ENCODE measurements at regions not wholly inside any gene's neighbourhood (a gene's known extent, or its start where the extent isn't known, plus 50 kb on each side); places are given as distances from the start of the nearest gene placed in this dataset.

- no peaks in the 10 kb centered on the region for H3K36me3 ChIP-seq (ENCODE audit: insufficient read depth)
- H3K4me3 ChIP-seq (IDR thresholded peaks at IDR 0.05; ENCODE audit: insufficient read depth, low read depth, low read length), result no peak overlapping the region
- no peak overlapping the region for H3K9ac ChIP-seq
- no peaks in the 10 kb centered on the region for H3K27me3 ChIP-seq (ENCODE audit: insufficient read depth, low read depth)
- no peaks in the 10 kb centered on the region for H4K20me1 ChIP-seq (ENCODE audit: insufficient read depth)
- H3K27ac ChIP-seq, result no peak overlapping the region
- no peak for TF ChIP-seq CTCF (conservative IDR thresholded peaks at IDR 0.05; ENCODE audit: low read depth, low read length)
- no peak overlapping the region for H2AFZ ChIP-seq (ENCODE audit: low read depth)
- H3K4me1 ChIP-seq (ENCODE audit: low read depth, poor library complexity, severe bottlenecking), result no peaks in the 10 kb centered on the region
- no peak overlapping the region for H3K4me2 ChIP-seq
- no peaks in the 10 kb centered on the region for H3K79me2 ChIP-seq (ENCODE audit: insufficient read depth, low read depth)
These were observed 249.7 kb upstream of the IRX4 start for GRCh38 chr5:2132497-2132847.

DNA sequence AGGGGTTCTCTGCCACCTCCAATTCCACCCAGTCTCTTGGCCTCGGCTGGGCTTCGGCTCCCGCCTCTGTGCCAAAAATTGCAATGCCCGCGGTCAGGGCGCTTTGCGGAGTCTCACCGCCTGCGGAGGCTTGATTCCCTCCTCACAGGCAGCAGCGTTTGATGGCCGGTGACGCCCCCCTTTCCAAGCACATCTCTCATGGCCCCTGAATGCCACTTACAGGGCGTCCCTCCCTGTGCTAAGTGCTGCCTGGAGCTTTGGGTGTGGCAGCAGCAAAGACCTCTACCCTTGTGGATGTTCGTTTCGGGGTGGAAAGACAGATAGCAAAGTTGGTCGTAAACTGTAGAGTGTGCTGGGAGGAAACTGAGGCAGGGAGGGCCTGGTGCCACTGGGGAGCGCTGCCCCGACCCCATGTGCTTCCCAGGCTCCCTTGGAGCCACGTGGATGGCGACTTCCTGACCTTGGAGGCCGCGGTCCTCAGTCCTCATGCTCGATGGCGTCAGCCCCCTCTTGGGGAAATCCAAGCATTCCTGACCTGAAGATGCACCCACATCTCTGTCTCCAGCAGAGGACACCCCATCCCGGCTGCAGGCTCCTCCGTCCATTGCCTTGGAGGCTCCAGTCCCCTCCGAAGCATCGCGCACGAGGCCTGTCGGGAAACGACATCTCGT lies 249.2 kb upstream of the IRX4 start:
- no peak overlapping the region for H2AFZ ChIP-seq (ENCODE audit: low read depth)
- H3K79me2 ChIP-seq (ENCODE audit: insufficient read depth, low read depth), result no peaks in the 10 kb centered on the region
- no peaks in the 10 kb centered on the region for H3K36me3 ChIP-seq (ENCODE audit: insufficient read depth)
- no peak overlapping the region for H3K9ac ChIP-seq
- H3K4me2 ChIP-seq, result no peak overlapping the region
- no peaks in the 10 kb centered on the region for H3K4me1 ChIP-seq (ENCODE audit: low read depth, poor library complexity, severe bottlenecking)
- H3K4me3 ChIP-seq (IDR thresholded peaks at IDR 0.05; ENCODE audit: insufficient read depth, low read depth, low read length), result no peak overlapping the region
- H3K27ac ChIP-seq, result no peak overlapping the region
- TF ChIP-seq CTCF (conservative IDR thresholded peaks at IDR 0.05; ENCODE audit: low read depth, low read length), result no peak
- H3K27me3 ChIP-seq (ENCODE audit: insufficient read depth, low read depth), result no peaks in the 10 kb centered on the region
- H4K20me1 ChIP-seq (ENCODE audit: insufficient read depth), result no peaks in the 10 kb centered on the region

DNA sequence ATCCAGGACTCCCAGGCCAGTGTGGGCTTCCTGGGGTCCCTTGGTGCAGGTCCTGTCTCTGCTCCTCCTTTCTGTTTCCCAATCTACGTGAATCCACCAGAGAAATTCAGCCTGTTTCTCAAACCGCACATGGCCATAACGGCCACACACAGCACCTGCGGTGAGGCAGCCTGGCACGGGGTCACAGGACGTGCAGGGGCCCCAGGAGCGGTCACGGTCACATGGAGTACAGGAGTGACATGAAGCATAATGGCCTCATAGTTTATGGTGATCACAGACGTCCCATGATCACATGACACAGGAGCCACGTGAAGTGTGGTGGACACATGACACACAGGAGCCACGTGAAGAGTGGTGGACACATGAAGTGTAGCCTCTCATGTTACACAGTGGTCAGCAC lies 248.5 kb upstream of the IRX4 start:
- H3K27me3 ChIP-seq (ENCODE audit: insufficient read depth, low read depth), result no peaks in the 10 kb centered on the region
- no peaks in the 10 kb centered on the region for H3K36me3 ChIP-seq (ENCODE audit: insufficient read depth)
- no peak overlapping the region for H2AFZ ChIP-seq (ENCODE audit: low read depth)
- no peak overlapping the region for H3K27ac ChIP-seq
- no peak overlapping the region for H3K9ac ChIP-seq
- no peaks in the 10 kb centered on the region for H4K20me1 ChIP-seq (ENCODE audit: insufficient read depth)
- no peak overlapping the region for H3K4me3 ChIP-seq (IDR thresholded peaks at IDR 0.05; ENCODE audit: insufficient read depth, low read depth, low read length)
- no peaks in the 10 kb centered on the region for H3K79me2 ChIP-seq (ENCODE audit: insufficient read depth, low read depth)
- no peak for TF ChIP-seq CTCF (conservative IDR thresholded peaks at IDR 0.05; ENCODE audit: low read depth, low read length)
- no peaks in the 10 kb centered on the region for H3K4me1 ChIP-seq (ENCODE audit: low read depth, poor library complexity, severe bottlenecking)
- H3K4me2 ChIP-seq, result no peak overlapping the region

GRCh38 chr5:2130361-2130760 lies 247.6 kb upstream of the IRX4 start:
- H3K4me2 ChIP-seq, result no peak overlapping the region
- no peak overlapping the region for H2AFZ ChIP-seq (ENCODE audit: low read depth)
- H3K36me3 ChIP-seq (ENCODE audit: insufficient read depth), result no peaks in the 10 kb centered on the region
- H3K27me3 ChIP-seq (ENCODE audit: insufficient read depth, low read depth), result no peaks in the 10 kb centered on the region
- H4K20me1 ChIP-seq (ENCODE audit: insufficient read depth), result no peaks in the 10 kb centered on the region
- H3K4me1 ChIP-seq (ENCODE audit: low read depth, poor library complexity, severe bottlenecking), result no peaks in the 10 kb centered on the region
- H3K27ac ChIP-seq, result no peak overlapping the region
- no peak for TF ChIP-seq CTCF (conservative IDR thresholded peaks at IDR 0.05; ENCODE audit: low read depth, low read length)
- no peaks in the 10 kb centered on the region for H3K79me2 ChIP-seq (ENCODE audit: insufficient read depth, low read depth)
- no peak overlapping the region for H3K4me3 ChIP-seq (IDR thresholded peaks at IDR 0.05; ENCODE audit: insufficient read depth, low read depth, low read length)
- H3K9ac ChIP-seq, result no peak overlapping the region

All from KMS-11 (cell line).